ENCODE measurements at regions not wholly inside any gene's neighbourhood (a gene's known extent, or its start where the extent isn't known, plus 50 kb on each side); places are given as distances from the start of the nearest gene placed in this dataset.

DNA sequence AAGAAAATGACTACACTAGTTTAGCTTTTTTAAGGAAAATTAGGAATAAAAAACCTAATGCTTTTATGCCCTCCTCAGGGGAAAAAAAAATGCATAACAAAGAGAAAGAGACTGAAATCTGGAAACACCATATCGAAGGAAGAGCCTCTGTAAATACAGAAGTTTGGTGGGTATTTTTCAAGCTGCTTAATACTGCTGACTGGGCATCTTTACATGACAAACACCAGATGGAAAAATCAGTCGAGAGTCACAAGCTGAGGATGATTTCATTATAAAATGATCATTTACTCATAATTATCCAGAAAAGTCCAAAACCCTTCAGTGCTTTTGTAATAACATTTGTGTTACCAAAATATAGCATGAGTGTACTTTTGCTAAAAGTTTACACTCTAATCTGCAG is 1600.7 kb upstream of the ACVR2A start:
- DNase-seq (ENCODE audit: low read depth) (no peak), FAIRE-seq (no peak)
- Histone ChIP-seq H3K4me3 (ENCODE audit: low read depth, low read length) (no peak overlapping the region), H3K27me3 (ENCODE audit: control insufficient read depth, insufficient read depth, low read length) (no peaks in the 10 kb centered on the region), H3K36me3 (ENCODE audit: control insufficient read depth, insufficient read depth, low read length) (no peaks in the 10 kb centered on the region)
- TF ChIP-seq, protein P1, sequence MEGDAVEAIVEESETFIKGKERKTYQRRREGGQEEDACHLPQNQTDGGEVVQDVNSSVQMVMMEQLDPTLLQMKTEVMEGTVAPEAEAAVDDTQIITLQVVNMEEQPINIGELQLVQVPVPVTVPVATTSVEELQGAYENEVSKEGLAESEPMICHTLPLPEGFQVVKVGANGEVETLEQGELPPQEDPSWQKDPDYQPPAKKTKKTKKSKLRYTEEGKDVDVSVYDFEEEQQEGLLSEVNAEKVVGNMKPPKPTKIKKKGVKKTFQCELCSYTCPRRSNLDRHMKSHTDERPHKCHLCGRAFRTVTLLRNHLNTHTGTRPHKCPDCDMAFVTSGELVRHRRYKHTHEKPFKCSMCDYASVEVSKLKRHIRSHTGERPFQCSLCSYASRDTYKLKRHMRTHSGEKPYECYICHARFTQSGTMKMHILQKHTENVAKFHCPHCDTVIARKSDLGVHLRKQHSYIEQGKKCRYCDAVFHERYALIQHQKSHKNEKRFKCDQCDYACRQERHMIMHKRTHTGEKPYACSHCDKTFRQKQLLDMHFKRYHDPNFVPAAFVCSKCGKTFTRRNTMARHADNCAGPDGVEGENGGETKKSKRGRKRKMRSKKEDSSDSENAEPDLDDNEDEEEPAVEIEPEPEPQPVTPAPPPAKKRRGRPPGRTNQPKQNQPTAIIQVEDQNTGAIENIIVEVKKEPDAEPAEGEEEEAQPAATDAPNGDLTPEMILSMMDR (IDR thresholded peaks at IDR 0.05; ENCODE audit: insufficient read depth, low read length, severe bottlenecking): no peak

- no peak for DNase-seq (ENCODE audit: low read depth)
- Histone ChIP-seq H3K27me3 (ENCODE audit: control insufficient read depth, insufficient read depth, low read length) (no peaks in the 10 kb centered on the region), H3K36me3 (ENCODE audit: control insufficient read depth, insufficient read depth, low read length) (no peaks in the 10 kb centered on the region), H3K4me3 (ENCODE audit: low read depth, low read length) (no peak overlapping the region)
- FAIRE-seq: no peak
- TF ChIP-seq, protein P1 (IDR thresholded peaks at IDR 0.05; ENCODE audit: insufficient read depth, low read length, severe bottlenecking): no peak
Observed at GRCh38 chr2:146241023-146241422, 1603.8 kb upstream of the ACVR2A start.

GRCh38 chr2:146240391-146240790 is 1604.4 kb upstream of the ACVR2A start:
- TF ChIP-seq, protein P1 (IDR thresholded peaks at IDR 0.05; ENCODE audit: insufficient read depth, low read length, severe bottlenecking): no peak
- Histone ChIP-seq H3K36me3 (ENCODE audit: control insufficient read depth, insufficient read depth, low read length) (no peaks in the 10 kb centered on the region), H3K4me3 (ENCODE audit: low read depth, low read length) (no peak overlapping the region), H3K27me3 (ENCODE audit: control insufficient read depth, insufficient read depth, low read length) (no peaks in the 10 kb centered on the region)
- FAIRE-seq (no peak), DNase-seq (ENCODE audit: low read depth) (peak; percentile 6)

- TF ChIP-seq, protein P1 (IDR thresholded peaks at IDR 0.05; ENCODE audit: insufficient read depth, low read length, severe bottlenecking): no peak
Observed at GRCh38 chr2:146239392-146240135, 1605.3 kb upstream of the ACVR2A start.

DNA sequence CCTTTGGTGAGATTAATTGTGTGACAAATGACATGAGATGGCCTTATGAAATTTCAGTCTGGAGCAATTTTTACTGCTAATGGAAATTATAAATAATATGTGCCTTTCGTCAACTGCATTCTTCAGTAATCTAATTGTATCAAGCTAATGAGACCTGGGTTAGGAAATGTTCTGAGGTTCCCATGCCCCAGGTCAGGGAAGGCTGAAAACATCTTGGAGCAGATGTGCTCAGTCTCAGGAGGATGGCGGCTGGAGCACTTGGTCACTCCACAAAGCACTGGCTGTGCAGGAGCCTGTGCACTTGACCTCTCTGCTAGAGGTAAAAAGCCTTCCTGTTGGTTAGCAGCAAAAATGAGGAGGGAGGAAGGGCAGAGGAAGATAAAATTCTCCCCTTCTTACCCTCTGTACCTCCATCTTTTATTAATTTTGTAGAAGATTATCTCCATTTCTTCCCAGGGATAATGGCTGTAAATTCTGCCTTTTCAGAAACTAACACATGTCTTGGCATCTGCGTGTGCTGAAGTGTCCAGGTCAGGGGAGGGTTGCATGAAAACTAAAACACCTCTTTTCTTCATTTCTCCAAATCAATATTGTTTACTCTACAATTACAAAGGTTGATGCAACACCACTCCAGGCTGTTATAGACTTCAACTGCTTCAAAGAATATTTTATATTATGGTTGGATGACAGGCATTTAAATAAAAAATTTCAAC is 1606.4 kb upstream of the ACVR2A start:
- DNase-seq (ENCODE audit: low read depth): no peak
- H3K36me3 ChIP-seq (ENCODE audit: control insufficient read depth, insufficient read depth, low read length): no peaks in the 10 kb centered on the region
- no peak for FAIRE-seq
- H3K27me3 ChIP-seq (ENCODE audit: control insufficient read depth, insufficient read depth, low read length): no peaks in the 10 kb centered on the region
- TF ChIP-seq, protein P1 (IDR thresholded peaks at IDR 0.05; ENCODE audit: insufficient read depth, low read length, severe bottlenecking): no peak
- no peak overlapping the region for H3K4me3 ChIP-seq (ENCODE audit: low read depth, low read length)

More at GRCh38 chr2:146239392-146240135, 1605.3 kb upstream of the ACVR2A start:
- no peak for DNase-seq (ENCODE audit: low read depth)
- FAIRE-seq: no peak
- Histone ChIP-seq H3K27me3 (ENCODE audit: control insufficient read depth, insufficient read depth, low read length) (no peaks in the 10 kb centered on the region), H3K4me3 (ENCODE audit: low read depth, low read length) (no peak overlapping the region), H3K36me3 (ENCODE audit: control insufficient read depth, insufficient read depth, low read length) (no peaks in the 10 kb centered on the region)

Measured in bronchial epithelial cell (primary cell).